ENCODE measurements at regions not wholly inside any gene's neighbourhood (a gene's known extent, or its start where the extent isn't known, plus 50 kb on each side); places are given as distances from the start of the nearest gene placed in this dataset.

GRCh38 chr10:121296378-121296777 is 301.9 kb downstream of the FGFR2 start:
- Histone ChIP-seq H2AFZ (ENCODE audit: low read length) (no peak overlapping the region), H3K27ac (ENCODE audit: low read depth, low read length, poor library complexity, severe bottlenecking) (no peak overlapping the region), H3K4me1 (ENCODE audit: insufficient read depth, low read length, severe bottlenecking) (no peaks in the 10 kb centered on the region), H3K4me3 (ENCODE audit: low read depth, low read length, poor library complexity, severe bottlenecking) (no peak overlapping the region), H3K9me2 (ENCODE audit: low read depth, low read length) (no peaks in the 10 kb centered on the region), H4K20me1 (ENCODE audit: insufficient read depth, low read length) (no peaks in the 10 kb centered on the region), H3K79me2 (ENCODE audit: insufficient read depth, low read length) (no peaks in the 10 kb centered on the region), H3K9me3 (ENCODE audit: low read length) (no peaks in the 10 kb centered on the region), H3K9ac (ENCODE audit: low read length) (no peak overlapping the region), H3F3A (ENCODE audit: insufficient read depth, low read length) (no peaks in the 10 kb centered on the region), H3K36me3 (ENCODE audit: insufficient read depth, low read length) (no peaks in the 10 kb centered on the region), H3K27me3 (ENCODE audit: insufficient read depth, low read length) (no peaks in the 10 kb centered on the region), H3K4me2 (ENCODE audit: low read length) (no peak overlapping the region)
- TF ChIP-seq EZH2 (IDR thresholded peaks at IDR 0.05; ENCODE audit: borderline replicate concordance, low read length) (no peak), CTCF (IDR thresholded peaks at IDR 0.05; ENCODE audit: low read length) (no peak)

GRCh38 chr10:121296881-121297585 is 301.2 kb downstream of the FGFR2 start:
- no peak for TF ChIP-seq CTCF (IDR thresholded peaks at IDR 0.05; ENCODE audit: low read length)
- TF ChIP-seq EZH2 (IDR thresholded peaks at IDR 0.05; ENCODE audit: borderline replicate concordance, low read length): no peak
- no peaks in the 10 kb centered on the region for H3K4me1 ChIP-seq (ENCODE audit: insufficient read depth, low read length, severe bottlenecking)
- no peak overlapping the region for H3K4me2 ChIP-seq (ENCODE audit: low read length)
- H2AFZ ChIP-seq (ENCODE audit: low read length): no peak overlapping the region
- H3K27me3 ChIP-seq (ENCODE audit: insufficient read depth, low read length): no peaks in the 10 kb centered on the region
- H3K36me3 ChIP-seq (ENCODE audit: insufficient read depth, low read length): no peaks in the 10 kb centered on the region
- H3K79me2 ChIP-seq (ENCODE audit: insufficient read depth, low read length): no peaks in the 10 kb centered on the region
- no peaks in the 10 kb centered on the region for H3K9me3 ChIP-seq (ENCODE audit: low read length)
- no peak overlapping the region for H3K4me3 ChIP-seq (ENCODE audit: low read depth, low read length, poor library complexity, severe bottlenecking)
- no peak overlapping the region for H3K27ac ChIP-seq (ENCODE audit: low read depth, low read length, poor library complexity, severe bottlenecking)
- H3K9ac ChIP-seq (ENCODE audit: low read length): no peak overlapping the region
- no peaks in the 10 kb centered on the region for H3F3A ChIP-seq (ENCODE audit: insufficient read depth, low read length)
- no peaks in the 10 kb centered on the region for H3K9me2 ChIP-seq (ENCODE audit: low read depth, low read length)
- H4K20me1 ChIP-seq (ENCODE audit: insufficient read depth, low read length): no peaks in the 10 kb centered on the region

DNA sequence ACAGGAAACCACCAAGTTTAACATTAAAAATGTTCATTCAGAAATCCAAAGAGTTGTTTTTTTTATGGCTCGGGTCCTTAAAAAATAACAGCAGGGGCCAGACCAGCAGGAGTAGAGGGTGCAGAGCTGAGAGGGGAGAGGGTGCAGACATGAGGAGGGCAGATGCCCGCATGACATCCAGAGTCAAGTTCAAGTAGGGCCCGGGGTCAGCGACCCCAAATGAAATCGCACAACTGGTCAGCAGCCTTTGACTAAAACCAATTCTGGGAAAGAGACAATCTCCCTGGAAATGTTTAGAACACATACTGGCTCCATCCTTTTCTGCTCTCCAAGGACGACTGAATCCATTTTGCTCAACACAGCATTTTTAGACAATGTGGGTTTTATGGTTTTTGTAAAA is 297.5 kb downstream of the FGFR2 start:
- Histone ChIP-seq H2AFZ (ENCODE audit: low read length) (no peak overlapping the region), H3K9ac (ENCODE audit: low read length) (no peak overlapping the region), H3K4me3 (ENCODE audit: low read depth, low read length, poor library complexity, severe bottlenecking) (no peak overlapping the region), H3K9me3 (ENCODE audit: low read length) (no peaks in the 10 kb centered on the region), H3F3A (ENCODE audit: insufficient read depth, low read length) (no peaks in the 10 kb centered on the region), H3K27me3 (ENCODE audit: insufficient read depth, low read length) (no peaks in the 10 kb centered on the region), H4K20me1 (ENCODE audit: insufficient read depth, low read length) (no peaks in the 10 kb centered on the region), H3K36me3 (ENCODE audit: insufficient read depth, low read length) (no peaks in the 10 kb centered on the region), H3K4me1 (ENCODE audit: insufficient read depth, low read length, severe bottlenecking) (no peaks in the 10 kb centered on the region), H3K4me2 (ENCODE audit: low read length) (no peak overlapping the region), H3K27ac (ENCODE audit: low read depth, low read length, poor library complexity, severe bottlenecking) (no peak overlapping the region), H3K9me2 (ENCODE audit: low read depth, low read length) (no peaks in the 10 kb centered on the region), H3K79me2 (ENCODE audit: insufficient read depth, low read length) (no peaks in the 10 kb centered on the region)
- TF ChIP-seq CTCF (IDR thresholded peaks at IDR 0.05; ENCODE audit: low read length) (no peak), EZH2 (IDR thresholded peaks at IDR 0.05; ENCODE audit: borderline replicate concordance, low read length) (no peak)
